ENCODE measurements at regions not wholly inside any gene's neighbourhood (a gene's known extent, or its start where the extent isn't known, plus 50 kb on each side); places are given as distances from the start of the nearest gene placed in this dataset.

GRCh38 chr1:34671887-34672286, 83.0 kb upstream of the GJB5 start:
- DNase-seq: no peak

GRCh38 chr1:34681480-34682451, 73.1 kb upstream of the GJB5 start:
- no peak for DNase-seq

- no peak for DNase-seq
Observed at GRCh38 chr1:34682452-34683223, 72.2 kb upstream of the GJB5 start.

DNA sequence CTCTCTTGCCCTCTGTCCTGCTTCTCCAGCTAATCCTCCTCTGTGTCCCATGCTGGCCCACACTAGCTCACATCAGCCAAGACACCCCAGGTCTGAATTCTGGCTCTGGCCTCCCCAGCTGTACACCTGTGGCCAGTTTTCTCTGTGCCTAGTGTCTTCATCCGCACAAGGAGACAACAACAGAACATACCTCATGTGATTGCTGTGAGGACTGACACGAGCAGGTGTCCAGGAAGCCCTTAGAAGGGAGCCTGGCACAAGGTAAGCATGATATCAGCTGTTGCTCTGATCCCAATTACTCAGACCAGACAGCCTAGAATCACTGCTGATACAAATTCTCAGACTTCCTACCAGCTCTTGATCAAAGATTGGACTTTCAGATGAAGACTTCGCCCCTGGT, 71.2 kb upstream of the GJB5 start:
- DNase-seq: no peak

GRCh38 chr1:34684266-34684665, 70.6 kb upstream of the GJB5 start:
- DNase-seq: no peak

- DNase-seq: no peak
Observed at GRCh38 chr1:34685225-34685624, 69.6 kb upstream of the GJB5 start.

DNA sequence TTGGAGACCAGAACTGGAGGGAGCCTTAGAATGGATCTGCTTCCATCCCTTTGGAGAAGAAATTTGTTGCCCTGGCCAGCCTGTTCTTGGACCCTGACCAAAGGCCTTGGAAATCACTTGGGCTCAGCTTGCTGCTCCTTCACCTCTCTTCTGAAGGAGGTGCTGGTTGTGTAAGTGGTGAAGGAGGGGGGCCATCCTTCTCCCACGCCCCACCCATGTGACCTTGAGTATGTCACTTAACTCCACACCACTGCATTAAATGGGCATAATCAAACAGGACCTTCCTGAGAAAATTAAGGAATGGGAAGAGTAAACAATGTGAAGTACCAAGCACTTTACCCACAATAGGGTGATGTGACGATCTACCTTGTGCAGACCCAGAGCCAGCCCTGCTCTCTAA, 68.3 kb upstream of the GJB5 start:
- no peak for DNase-seq

DNA sequence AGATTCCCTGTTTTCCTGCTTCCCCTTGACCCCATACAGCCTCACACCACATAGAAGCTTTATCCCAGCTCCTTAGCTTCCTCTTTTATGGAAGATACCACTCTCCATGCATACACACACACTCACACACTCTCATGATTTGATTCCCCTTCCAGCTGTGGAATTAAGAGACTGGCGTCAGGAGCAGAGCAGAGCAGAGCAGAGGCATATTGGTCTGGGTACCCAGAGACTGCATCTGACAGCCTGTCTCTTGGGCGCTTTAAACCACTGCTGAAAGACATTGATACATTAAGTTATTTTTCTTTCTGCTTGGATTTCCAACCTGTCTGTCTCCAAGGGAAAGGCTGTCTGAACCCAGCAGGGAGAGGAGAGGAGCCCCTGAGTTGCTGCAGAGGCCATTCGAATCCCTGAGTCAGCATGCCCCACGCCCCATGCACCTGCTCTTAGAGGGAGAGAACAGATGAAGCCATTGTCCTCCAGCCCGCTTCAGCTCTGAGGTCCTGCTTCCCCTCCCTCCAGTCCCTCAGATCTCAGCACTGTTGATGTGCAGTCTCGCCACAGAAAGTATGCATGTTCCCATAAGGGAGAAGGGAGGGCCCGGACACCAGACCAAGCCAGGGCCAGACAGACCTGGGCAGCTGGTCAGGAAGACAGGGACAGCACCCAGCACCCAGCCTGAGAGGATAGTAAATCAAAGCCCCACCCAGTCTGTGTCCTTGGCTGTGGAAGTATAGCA, 66.7 kb upstream of the GJB5 start:
- DNase-seq: no peak

DNA sequence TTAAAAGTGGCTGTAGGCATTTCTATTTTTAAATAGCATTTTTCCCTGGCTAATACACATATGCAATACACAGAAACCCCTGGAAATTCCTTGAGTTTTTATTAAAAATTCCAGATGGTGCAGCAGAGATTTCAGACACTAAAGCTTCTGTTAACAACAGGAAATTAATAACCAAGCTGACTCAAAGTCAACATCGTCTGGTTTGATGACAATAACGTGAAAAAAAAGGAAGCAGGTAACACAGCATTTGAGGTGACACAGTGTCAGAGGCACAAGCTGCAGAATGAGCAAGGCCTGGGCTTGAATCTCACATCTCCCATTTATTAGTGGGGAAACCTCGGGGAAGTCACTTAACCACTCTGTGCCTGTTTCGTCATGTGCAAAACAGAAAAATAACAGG, 64.6 kb upstream of the GJB5 start:
- DNase-seq: no peak

DNA sequence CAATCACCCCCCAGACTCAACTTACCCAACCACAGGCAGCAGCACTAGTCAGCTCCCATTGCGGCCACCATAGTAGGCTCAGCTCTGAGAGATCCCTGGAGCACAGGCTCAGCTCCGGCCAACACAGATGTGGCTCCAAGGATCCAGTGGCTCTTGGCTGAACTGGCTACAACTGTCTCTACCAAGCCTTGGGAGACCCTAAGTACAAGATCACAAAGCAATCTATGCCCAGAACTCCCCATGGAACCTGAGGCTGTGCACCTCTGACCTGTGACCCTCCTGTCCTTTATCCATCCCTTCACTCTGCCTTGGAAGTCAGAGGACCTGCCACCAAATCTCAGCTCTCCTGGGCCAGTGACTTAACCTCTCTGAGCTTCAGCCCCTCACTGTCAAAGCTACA, 61.8 kb upstream of the GJB5 start:
- DNase-seq: no peak

- DNase-seq: no peak
Observed at GRCh38 chr1:34694383-34694782, 60.5 kb upstream of the GJB5 start.

GRCh38 chr1:34695580-34695979, 59.3 kb upstream of the GJB5 start:
- DNase-seq: no peak

DNA sequence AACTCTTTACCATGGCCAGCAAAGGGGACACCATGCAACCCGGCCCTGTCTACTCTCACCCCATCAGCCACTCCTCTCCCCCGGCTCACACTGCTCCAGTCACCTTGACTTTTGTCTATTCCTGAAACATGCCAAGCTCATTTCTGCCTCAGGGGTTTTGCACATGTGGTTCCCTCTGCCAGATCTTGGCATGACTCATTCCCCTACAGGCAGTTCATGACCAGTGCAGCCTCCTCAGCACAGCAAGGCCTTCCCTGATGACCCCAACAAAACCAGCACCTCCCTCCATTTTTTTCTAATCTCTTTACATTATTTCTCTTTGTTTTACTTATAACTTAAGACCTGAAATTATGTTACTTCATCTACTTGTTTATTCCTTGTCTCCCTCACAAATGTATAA, 58.6 kb upstream of the GJB5 start:
- DNase-seq: no peak

- DNase-seq: no peak
Observed at GRCh38 chr1:34696981-34697380, 57.9 kb upstream of the GJB5 start.

GRCh38 chr1:34697818-34698217, 57.0 kb upstream of the GJB5 start:
- no peak for DNase-seq

DNA sequence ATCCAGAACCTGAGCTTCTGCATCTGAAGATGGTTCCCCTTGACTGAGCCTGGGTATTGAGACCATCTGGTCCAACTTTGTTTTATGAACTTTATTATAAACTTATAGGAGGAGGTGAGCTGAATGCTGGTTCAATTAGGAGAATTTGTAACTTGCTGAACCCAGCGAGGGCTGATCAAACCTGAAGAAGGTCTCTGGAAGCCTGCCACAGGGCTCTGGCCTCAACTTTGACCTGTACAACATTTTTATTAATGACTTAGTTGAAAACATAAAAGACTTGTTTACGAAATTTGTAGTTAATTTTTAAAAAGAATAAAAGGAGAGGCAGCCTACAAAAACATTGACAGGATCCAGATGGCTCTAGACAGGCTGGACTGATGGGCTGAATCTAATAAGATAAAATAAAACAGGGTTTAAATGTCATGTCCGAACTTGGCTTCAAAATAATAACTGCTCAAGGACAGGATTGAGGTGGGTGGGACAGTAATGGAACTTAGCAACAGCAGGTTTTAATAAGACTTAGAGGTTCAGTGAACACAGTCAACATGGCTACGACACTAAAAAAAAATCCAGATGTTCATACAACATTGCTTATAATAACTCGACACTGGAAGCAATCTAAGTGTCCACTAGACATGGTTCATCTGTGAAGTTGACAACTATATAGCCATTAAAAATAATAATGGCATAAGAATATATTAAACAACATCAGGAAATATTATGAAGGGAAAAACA, 53.4 kb upstream of the GJB5 start:
- DNase-seq: no peak
